Testis (tissue), 2 donors: ENCODE measurements at regions not wholly inside any gene's neighbourhood (a gene's known extent, or its start where the extent isn't known, plus 50 kb on each side); places are given as distances from the start of the nearest gene placed in this dataset.

ENCODE experiments used
- DNase-seq: peaks from one replicate; pipeline ENCODE4 v3.0.0-alpha.2; 2019
- H3K27ac ChIP-seq, 2 donors: fragments of 200-600 bp; sonication (generic); one replicate each; pipeline ENCODE4 v1.5.1; 2019
- H3K27me3 ChIP-seq: fragments of 200-600 bp; sonication (generic); one replicate; pipeline ENCODE4 v1.5.1; 2019
- H3K36me3 ChIP-seq: fragments of 200-600 bp; sonication (generic); one replicate; pipeline ENCODE4 v1.5.1; 2017; ENCODE audit warnings: low read depth; ENCODE audit errors: missing control alignments
- H3K4me1 ChIP-seq: fragments of 200-600 bp; sonication (generic); one replicate; pipeline ENCODE4 v1.5.1; 2019
- H3K4me3 ChIP-seq, 2 donors: fragments of 200-600 bp; sonication (generic); one replicate each; pipeline ENCODE4 v1.5.1; 2017 to 2019
- H3K9me3 ChIP-seq: fragments of 200-600 bp; sonication (generic); one replicate; pipeline ENCODE4 v1.5.1; 2017
- CTCF ChIP-seq, 3 experiments: fragments of 450-650 bp in 2 of 3; fragments of 200-600 bp in 1 of 3; sonication (generic) in 1 of 3; IDR thresholded peaks; one replicate each; pipeline ENCODE4 v1.5.1; 2016 to 2019; ENCODE audit warnings: antibody characterized with exemption in 3 of 3, mild to moderate bottlenecking in 2 of 3, moderate library complexity in 1 of 3
- POLR2A ChIP-seq: fragments of 450-650 bp; IDR thresholded peaks from one replicate; pipeline ENCODE4 v1.6.1; 2017; ENCODE audit warnings: antibody characterized with exemption, mild to moderate bottlenecking, moderate library complexity
- WGBS, 2 donors: methylation state at CpG; one replicate each; pipeline ENCODE4 v1.1.5; 2018; 5-methylcytosine and 5-hydroxymethylcytosine counted together
- intact Hi-C: fragments of 100-400 bp; cut with DNase I; formaldehyde crosslinking; loops from one replicate; pipeline ENCODE4 v1.15.1; 2023; ENCODE audit warnings: low total_unique reads

DNA sequence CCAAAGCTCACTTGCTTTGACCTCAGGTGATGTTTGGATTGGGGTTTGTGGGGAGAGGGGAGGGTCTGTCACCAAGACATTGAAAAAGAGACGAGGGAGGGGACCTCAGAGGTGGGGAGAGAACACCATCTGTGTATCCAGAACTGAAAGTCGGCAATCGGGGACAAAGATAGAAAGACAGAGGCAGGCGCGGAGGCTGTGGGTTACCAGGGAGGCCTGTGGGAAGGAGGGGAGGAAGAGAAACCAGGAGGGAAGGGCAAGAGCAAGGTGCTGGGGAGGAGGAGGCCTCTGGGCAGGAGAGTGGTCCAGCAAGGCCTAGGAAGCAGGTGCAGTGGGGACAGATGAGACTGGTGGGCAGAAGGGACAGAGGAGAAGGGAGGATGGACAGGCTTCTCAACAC, 211.2 kb downstream of the CDC5L start:
- DNase-seq, result no peak
- Histone ChIP-seq H3K36me3 (no peaks in the 10 kb centered on the region), H3K27me3 (no peaks in the 10 kb centered on the region), H3K27ac (no peak overlapping the region), H3K4me1 (no peaks in the 10 kb centered on the region), H3K9me3 (no peaks in the 10 kb centered on the region), H3K4me3 (no peak overlapping the region)
- TF ChIP-seq POLR2A (no peak), CTCF (IDR thresholded peaks at IDR 0.05) (no peak)
- 81 to 82% methylated on average over 5 of the region's 5 CpGs for WGBS, 2 donors
- intact Hi-C loops, result no loop called here

- no peak for DNase-seq
- intact Hi-C loops, result no loop called here
- TF ChIP-seq POLR2A, result no peak
Observed at GRCh38 chr6:44599672-44600071, 212.2 kb downstream of the CDC5L start.

DNA sequence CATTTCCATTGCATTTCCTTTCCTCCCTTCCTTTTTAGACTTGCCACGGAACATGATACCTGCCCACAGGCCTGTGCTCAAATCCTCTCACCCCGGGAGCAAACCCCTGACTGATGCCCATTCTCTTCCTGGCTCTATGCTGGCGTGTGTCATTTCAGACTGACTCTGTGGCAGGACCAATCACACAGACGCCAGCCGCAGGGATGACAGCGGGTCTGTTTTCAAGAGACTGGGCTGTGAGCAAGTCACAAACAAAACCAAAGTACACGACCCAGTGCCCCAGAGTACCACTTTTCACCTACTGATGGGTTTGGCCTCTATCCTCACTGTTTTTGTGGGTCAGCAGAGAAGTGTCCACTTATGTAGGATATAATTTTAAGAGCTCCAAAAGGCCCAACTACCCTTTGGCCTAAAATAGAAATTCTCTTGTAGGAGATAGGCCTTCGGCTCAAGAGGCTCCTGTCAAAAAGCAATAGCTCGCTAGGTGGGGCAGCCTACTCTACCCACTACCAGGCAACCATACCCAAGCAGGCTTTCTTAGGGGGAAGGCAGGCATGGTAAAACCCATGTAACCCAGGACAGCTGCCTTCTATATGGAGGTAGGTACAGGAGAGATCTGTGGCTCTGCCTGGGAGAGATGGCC, 215.7 kb downstream of the CDC5L start:
- intact Hi-C loops, result no loop called here
- no peaks in the 10 kb centered on the region for H3K4me1 ChIP-seq
- no peak overlapping the region for H3K4me3 ChIP-seq
- H3K36me3 ChIP-seq, result no peaks in the 10 kb centered on the region
- H3K9me3 ChIP-seq, result no peaks in the 10 kb centered on the region
- 85 to 86% methylated on average over 9 of the region's 9 CpGs for WGBS, 2 donors
- H3K27ac ChIP-seq, result no peak overlapping the region
- DNase-seq, result no peak
- H3K27me3 ChIP-seq, result no peaks in the 10 kb centered on the region
- TF ChIP-seq POLR2A, result no peak
- no peak for TF ChIP-seq CTCF (IDR thresholded peaks at IDR 0.05)

More at GRCh38 chr6:44599672-44600071, 212.2 kb downstream of the CDC5L start:
- H3K4me3 ChIP-seq, result no peak overlapping the region
- H3K36me3 ChIP-seq, result no peaks in the 10 kb centered on the region
- no peaks in the 10 kb centered on the region for H3K4me1 ChIP-seq
- 91 to 94% methylated on average over 3 of the region's 3 CpGs for WGBS, 2 donors
- no peak overlapping the region for H3K27ac ChIP-seq
- no peaks in the 10 kb centered on the region for H3K9me3 ChIP-seq
- no peaks in the 10 kb centered on the region for H3K27me3 ChIP-seq

GRCh38 chr6:44606504-44606903, 219.0 kb downstream of the CDC5L start:
- Histone ChIP-seq H3K4me3 (no peak overlapping the region), H3K27ac (no peak overlapping the region), H3K9me3 (no peaks in the 10 kb centered on the region), H3K36me3 (no peaks in the 10 kb centered on the region), H3K27me3 (no peaks in the 10 kb centered on the region), H3K4me1 (no peaks in the 10 kb centered on the region)
- peak; percentile 50 for DNase-seq
- 21 to 35% methylated on average over 8 of the region's 8 CpGs for WGBS, 2 donors
- no peak for TF ChIP-seq CTCF (IDR thresholded peaks at IDR 0.05)
- intact Hi-C loops, result no loop called here

- no peaks in the 10 kb centered on the region for H3K27me3 ChIP-seq
- H3K4me1 ChIP-seq, result no peaks in the 10 kb centered on the region
- H3K36me3 ChIP-seq, result no peaks in the 10 kb centered on the region
- WGBS, 2 donors, result 85 to 87% methylated on average over 6 of the region's 6 CpGs
- TF ChIP-seq POLR2A (no peak), CTCF (IDR thresholded peaks at IDR 0.05) (no peak)
- H3K27ac ChIP-seq, result no peak overlapping the region
- H3K4me3 ChIP-seq, result no peak overlapping the region
- intact Hi-C loops, result no loop called here
- no peak for DNase-seq
- H3K9me3 ChIP-seq, result no peaks in the 10 kb centered on the region
Observed at GRCh38 chr6:44606976-44607375, 219.5 kb downstream of the CDC5L start.
